ENCODE measurements at regions not wholly inside any gene's neighbourhood (a gene's known extent, or its start where the extent isn't known, plus 50 kb on each side); places are given as distances from the start of the nearest gene placed in this dataset.

DNA sequence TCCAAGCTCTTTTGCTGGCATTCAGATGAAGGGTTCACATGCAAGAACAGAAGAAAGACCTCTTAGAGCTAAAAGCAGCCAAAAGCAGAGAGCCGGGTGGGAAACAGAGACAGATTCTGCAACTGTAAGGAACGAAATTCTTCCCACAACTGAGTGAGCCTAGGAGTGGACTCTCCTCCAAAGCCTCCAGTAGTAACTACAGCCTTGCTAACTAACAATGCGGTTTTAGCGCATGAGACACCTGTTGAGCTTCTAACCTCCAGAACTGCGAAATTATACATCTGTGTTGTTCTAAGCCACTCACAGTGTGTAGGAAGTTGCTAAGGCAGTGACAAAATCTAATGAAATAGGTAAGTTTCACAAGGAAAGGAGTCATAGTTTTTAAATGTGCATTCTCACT is 98.1 kb upstream of the SLITRK1 start:
- H3K27ac ChIP-seq (replicated peaks): no peak overlapping the region
- no peak for DNase-seq (ENCODE audit: low read depth in 1 of 2, low spot score in 1 of 2)
- H3K27me3 ChIP-seq (ENCODE audit: insufficient read depth, poor library complexity, severe bottlenecking): no peaks in the 10 kb centered on the region
- no peak overlapping the region for H3K4me3 ChIP-seq (replicated peaks; ENCODE audit: insufficient read depth, low read length)
- TF ChIP-seq SPI1 (IDR thresholded peaks at IDR 0.05; ENCODE audit: borderline replicate concordance, low read depth) (no peak), REST (IDR thresholded peaks at IDR 0.05; ENCODE audit: insufficient replicate concordance, low read depth) (no peak), POLR2AphosphoS5 (IDR thresholded peaks at IDR 0.05; ENCODE audit: low read depth) (no peak), GABPA (IDR thresholded peaks at IDR 0.05; ENCODE audit: low read depth) (no peak), CTCF (IDR thresholded peaks at IDR 0.05; ENCODE audit: insufficient read depth, low read length) (no peak)

- TF ChIP-seq POLR2AphosphoS5 (IDR thresholded peaks at IDR 0.05; ENCODE audit: low read depth) (no peak), REST (IDR thresholded peaks at IDR 0.05; ENCODE audit: insufficient replicate concordance, low read depth) (no peak), SPI1 (IDR thresholded peaks at IDR 0.05; ENCODE audit: borderline replicate concordance, low read depth) (no peak), CTCF (IDR thresholded peaks at IDR 0.05; ENCODE audit: insufficient read depth, low read length) (no peak), GABPA (IDR thresholded peaks at IDR 0.05; ENCODE audit: low read depth) (no peak)
- Histone ChIP-seq H3K4me3 (replicated peaks; ENCODE audit: insufficient read depth, low read length) (no peak overlapping the region), H3K27ac (replicated peaks) (no peak overlapping the region), H3K27me3 (ENCODE audit: insufficient read depth, poor library complexity, severe bottlenecking) (no peaks in the 10 kb centered on the region)
- DNase-seq (ENCODE audit: low read depth in 1 of 2, low spot score in 1 of 2): no peak
Observed at GRCh38 chr13:83975655-83976165, 93.4 kb upstream of the SLITRK1 start.

DNA sequence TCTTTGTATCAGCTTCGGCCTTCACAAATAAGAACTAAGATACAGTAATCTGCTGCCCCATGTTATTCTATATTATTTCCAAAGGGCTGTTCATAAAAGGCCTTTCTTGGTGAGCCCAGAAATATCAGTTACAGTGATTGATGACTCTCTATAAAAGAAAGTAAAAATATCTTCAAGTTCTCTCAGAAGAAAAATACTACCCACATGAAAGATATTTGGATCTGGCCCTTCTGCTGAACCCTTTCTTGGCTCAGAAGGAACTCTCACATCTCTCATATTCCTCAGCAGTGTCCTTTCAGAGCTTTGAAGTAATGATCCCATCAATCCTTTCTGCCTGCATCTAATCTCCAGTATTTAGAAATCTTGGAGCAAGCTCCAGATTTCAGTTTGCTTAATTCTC is 76.3 kb upstream of the SLITRK1 start:
- no peak for DNase-seq (ENCODE audit: low read depth in 1 of 2, low spot score in 1 of 2)
- H3K4me3 ChIP-seq (replicated peaks; ENCODE audit: insufficient read depth, low read length): no peak overlapping the region
- H3K27ac ChIP-seq (replicated peaks): no peak overlapping the region
- TF ChIP-seq POLR2AphosphoS5 (IDR thresholded peaks at IDR 0.05; ENCODE audit: low read depth): no peak
- no peak for TF ChIP-seq GABPA (IDR thresholded peaks at IDR 0.05; ENCODE audit: low read depth)
- TF ChIP-seq CTCF (IDR thresholded peaks at IDR 0.05; ENCODE audit: insufficient read depth, low read length): no peak
- no peak for TF ChIP-seq SPI1 (IDR thresholded peaks at IDR 0.05; ENCODE audit: borderline replicate concordance, low read depth)
- no peak for TF ChIP-seq REST (IDR thresholded peaks at IDR 0.05; ENCODE audit: insufficient replicate concordance, low read depth)
- H3K27me3 ChIP-seq (ENCODE audit: insufficient read depth, poor library complexity, severe bottlenecking): no peaks in the 10 kb centered on the region
